NT2/D1 (cell line): ENCODE measurements at regions not wholly inside any gene's neighbourhood (a gene's known extent, or its start where the extent isn't known, plus 50 kb on each side); places are given as distances from the start of the nearest gene placed in this dataset.

ENCODE experiments used
- SUZ12 ChIP-seq: IDR thresholded peaks from 2 replicates; pipeline ENCODE4 v1.6.1; 2011; ENCODE audit not compliant: insufficient read length, insufficient read depth; ENCODE audit errors: extremely low read depth
- YY1 ChIP-seq: IDR thresholded peaks from 2 replicates; pipeline ENCODE4 v1.6.1; 2011; ENCODE audit not compliant: insufficient read length, insufficient read depth
- ZNF274 ChIP-seq: IDR thresholded peaks from 2 replicates; pipeline ENCODE4 v1.6.1; 2011; ENCODE audit warnings: mild to moderate bottlenecking, low read depth, low read length

DNA sequence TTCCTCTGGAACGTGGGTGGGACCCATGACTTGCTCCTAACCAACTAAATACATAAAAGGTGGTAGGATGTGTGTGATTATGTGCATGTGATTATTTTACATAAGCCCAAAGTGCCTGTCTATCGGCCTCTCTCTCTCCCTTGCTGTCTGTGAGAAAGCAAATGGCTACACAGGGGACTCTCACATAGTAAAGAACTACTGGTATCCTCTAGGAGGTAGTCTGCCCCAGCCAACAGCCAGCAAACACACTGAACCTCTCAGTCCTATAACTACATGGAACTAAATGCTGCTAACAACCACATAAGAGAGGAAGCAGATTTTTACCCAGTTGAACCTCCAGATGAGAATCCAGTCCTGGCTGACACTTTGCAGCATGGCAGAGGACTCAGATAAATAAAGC lies 1249.4 kb downstream of the ADGRL3 start:
- TF ChIP-seq ZNF274 (no peak), YY1 (no peak), SUZ12 (no peak)
